NCI-H2171 treated with DMSO at 0.1 percent for 48 hours (cell line): ENCODE measurements at regions not wholly inside any gene's neighbourhood (a gene's known extent, or its start where the extent isn't known, plus 50 kb on each side); places are given as distances from the start of the nearest gene placed in this dataset.
"Not testable (repeated sequence)": the region's sequence is repeated elsewhere in the genome, so short reads cannot be mapped to it uniquely, and the experiment has no call there.

Experiments used
- DNase-seq: peaks from one replicate; lab custom pipeline; 2025; lab: John Stamatoyannopoulos, UW

GRCh38 chr2:174697255-174697654 lies 67.0 kb downstream of the CHRNA1 start:
- DNase-seq: peak; percentile 64

DNA sequence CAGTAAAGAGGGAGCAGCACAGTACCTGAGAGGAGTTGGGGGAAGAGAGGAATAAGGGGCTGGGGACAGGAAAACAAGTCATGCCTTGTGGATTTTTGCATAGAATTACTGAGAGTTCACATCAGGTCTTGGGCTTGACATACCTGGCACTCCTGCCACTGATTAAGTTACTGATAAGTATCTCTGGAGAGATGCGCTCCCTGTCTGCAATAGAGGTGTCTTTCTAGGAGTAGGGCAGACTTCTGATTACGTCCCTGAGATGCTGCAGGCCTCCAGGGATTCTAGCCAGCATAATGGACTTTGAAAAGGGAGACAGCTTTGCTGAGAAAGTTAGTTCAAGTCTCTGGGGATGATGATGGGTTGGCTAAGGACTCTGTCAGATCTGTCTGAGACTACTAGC lies 69.4 kb downstream of the CHRNA1 start:
- DNase-seq: no peak

DNA sequence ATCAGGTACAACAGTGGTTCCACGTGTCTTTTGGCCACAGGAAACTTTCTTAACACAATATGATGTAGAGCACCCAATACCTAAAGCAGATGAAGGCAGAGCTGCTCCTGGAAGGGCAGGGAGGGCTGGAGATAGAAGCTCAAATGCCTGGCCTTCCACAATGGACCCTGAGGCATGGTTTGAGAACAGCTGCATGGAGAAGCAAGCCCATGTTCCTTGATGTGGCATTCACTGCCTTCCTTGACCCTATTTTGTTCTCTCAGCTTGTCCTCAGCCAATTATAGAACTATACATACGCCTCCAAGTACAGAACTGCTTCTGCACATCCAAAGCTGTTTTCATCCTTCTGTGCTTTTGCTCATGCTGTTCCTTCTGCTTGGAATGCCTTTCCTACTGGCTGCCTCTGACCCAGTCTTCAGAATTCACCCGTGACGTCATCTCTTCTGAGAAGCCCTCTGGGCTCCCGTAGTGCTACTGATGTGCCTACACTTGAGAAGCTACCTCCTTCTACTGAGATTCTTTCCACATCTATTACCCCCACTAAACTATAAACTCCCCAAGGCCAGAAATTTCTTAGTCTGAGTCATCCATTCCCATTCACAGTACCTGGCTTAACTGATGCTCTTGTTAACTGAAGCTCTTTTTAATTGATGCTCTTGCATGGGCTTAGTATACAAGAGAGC lies 69.9 kb downstream of the CHRNA1 start:
- no peak for DNase-seq

GRCh38 chr2:174693344-174693743 lies 70.9 kb downstream of the CHRNA1 start:
- no peak for DNase-seq

DNA sequence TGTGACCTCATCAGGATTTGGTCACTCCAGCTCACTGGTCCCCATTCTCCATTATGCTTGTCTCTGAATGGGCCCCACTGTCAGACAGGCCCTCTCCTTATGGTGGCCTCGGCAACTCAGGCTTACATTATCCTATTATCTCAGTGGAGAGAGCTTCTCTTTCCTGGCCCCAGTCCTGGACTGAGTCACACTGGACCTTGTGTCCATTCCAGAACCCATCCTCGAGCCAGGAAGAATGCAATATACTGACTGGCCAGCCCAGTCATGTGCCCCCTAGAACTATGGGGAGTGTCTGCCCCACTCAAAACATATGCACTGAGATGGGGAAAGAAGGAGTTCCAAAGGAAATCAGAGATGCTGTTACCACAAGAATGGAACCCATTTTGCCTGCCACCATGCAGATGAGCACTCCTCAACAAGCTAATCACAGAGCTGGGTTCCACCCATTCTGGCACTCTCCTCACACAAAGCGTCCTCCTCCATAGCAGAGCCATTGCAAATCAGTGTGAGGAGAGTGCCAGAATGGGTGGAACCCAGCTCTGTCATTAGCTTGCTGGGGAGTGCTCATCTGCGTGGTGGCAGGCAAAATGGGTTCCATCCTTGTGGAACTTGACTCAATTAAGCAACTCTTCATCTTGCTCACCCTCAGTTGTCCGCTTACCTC lies 71.9 kb downstream of the CHRNA1 start:
- no peak for DNase-seq

DNA sequence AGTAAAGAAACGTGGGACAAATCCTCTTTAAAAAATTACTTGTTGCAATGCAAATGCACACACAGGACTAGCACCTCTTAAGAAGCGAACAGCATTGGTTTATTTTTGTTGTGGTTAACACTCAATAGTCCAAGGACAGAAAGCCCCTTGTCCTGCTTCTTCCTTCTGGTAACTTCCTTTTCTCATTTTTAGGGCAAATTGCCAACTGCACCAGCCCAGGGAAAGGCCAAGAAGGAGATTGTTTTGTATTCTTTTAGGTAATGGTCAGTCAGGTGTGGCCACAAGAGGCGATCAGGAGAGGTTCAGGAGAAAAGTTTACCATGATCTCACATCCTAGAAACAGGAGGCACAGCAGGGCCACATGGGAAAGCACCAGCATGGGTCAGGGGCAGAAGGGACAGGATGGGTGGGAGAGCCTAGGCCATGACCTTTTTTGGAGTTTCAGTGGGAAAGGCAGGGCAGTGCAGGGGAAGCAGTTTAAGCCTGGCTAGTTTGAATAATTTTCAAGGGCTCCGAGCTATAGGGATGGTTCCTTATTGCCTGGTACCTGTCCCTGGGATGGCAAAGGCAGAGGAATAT lies 73.0 kb downstream of the CHRNA1 start:
- no peak for DNase-seq

- no peak for DNase-seq
Observed at GRCh38 chr2:174690026-174690425, 74.2 kb downstream of the CHRNA1 start.

GRCh38 chr2:174688079-174688478 lies 76.2 kb downstream of the CHRNA1 start:
- DNase-seq: no peak

GRCh38 chr2:174686430-174686829 lies 77.8 kb downstream of the CHRNA1 start:
- DNase-seq: no peak

GRCh38 chr2:174683392-174683759 lies 80.9 kb downstream of the CHRNA1 start:
- no peak for DNase-seq

DNA sequence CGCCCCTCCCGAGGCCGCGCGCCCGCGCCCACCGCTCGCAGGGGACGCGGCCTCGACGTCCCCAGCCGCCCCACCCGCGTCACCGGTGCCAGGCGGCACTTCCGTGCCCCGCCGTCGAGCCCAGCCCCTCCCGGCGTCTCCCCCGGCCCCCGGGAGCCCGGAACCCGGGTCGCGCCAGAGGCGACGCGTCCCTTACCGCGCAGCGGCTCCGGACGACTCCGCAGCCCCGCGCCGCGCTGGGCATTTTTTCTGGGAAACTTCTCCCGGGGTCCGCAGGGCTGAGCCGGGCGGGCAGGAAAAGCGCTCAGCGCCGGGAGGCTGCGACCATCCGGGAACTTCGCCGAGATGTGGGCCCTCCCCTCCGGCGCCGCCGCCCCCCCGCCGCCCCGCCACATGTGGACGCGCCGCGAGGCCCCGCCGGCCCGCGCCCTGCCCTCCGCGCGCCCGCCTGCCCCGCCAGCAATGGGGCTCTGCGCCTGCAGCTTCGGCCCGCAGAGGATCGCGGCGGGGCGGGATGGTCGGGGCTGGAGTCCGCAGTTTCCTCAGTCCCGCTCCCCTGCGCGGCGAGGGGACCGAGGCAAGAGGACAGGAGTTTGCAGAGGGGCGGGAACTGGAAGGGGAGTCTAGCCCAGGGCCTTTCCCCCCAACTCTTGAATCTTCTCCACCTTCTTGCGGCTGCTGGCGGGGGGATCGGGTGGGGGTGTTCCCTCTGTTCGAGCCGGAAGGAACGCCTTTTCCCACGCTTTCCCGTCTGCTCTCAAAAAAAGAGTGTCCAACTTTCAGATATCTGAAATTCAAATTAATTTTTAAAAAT lies 81.5 kb downstream of the CHRNA1 start:
- DNase-seq: peak; percentile 45

GRCh38 chr2:174682007-174682577 lies 82.2 kb downstream of the CHRNA1 start:
- no peak for DNase-seq

DNA sequence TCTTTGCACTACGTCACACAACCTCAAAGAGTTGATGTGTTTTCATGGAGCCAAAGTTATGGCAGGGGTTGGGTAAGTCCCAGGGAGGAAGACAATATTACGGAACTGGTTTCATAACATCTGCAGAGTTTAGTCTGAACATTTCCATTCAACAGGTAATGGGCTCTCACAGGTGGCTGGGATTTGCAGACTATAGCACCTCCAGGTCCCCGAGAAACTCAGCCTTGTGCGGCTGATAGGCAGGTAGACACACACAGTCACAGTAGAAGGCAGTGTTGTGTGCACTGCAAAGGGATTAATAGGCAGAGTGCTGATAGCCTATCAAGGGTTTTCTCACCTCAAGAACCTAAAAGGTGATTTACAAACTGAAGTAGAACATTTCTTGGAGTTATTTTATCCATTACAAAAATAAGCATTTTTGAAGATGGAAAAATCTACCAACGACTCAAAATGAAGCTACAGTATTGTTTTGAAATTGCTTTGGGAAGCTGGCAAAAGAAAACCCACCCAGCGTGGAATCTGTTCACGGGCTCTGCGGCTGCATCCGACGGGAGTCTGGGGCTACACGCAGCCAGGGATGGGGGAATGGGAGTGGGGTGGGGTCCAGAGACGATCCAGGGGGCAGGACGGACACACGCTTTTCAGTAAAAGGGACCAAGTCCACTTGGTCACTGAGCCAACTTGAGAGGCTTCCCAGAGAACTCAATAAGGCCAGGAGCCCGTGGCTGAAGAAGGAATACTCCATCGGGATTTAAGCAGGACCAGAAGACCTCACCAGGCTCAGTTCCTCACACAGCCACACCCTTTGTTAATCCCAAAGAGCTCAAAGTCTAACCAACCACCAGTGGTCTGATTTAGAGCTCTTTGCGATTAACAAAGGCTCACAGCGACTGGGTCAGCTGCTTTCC lies 82.9 kb downstream of the CHRNA1 start:
- DNase-seq: no peak

GRCh38 chr2:174680221-174680620 lies 82.6 kb upstream of the WIPF1 start:
- no peak for DNase-seq

DNA sequence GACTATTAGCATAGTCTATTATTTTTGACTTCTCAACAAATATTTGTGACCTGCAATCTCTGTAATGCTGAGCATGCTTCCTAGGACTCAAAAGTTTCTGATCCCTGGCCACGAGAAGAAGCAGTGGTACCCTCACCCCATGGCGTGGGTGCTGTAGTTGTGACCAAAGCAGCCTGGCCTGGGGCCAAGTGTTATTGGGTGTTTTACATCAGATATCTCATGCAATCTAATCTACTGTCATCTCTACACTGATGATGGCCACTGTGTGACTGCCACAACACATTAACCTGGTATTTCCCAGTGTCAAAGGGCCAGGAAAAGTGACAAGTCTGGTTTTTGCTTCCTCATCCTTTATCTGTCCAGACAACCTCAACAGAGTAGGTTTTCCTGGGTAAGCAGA lies 80.8 kb upstream of the WIPF1 start:
- no peak for DNase-seq

DNA sequence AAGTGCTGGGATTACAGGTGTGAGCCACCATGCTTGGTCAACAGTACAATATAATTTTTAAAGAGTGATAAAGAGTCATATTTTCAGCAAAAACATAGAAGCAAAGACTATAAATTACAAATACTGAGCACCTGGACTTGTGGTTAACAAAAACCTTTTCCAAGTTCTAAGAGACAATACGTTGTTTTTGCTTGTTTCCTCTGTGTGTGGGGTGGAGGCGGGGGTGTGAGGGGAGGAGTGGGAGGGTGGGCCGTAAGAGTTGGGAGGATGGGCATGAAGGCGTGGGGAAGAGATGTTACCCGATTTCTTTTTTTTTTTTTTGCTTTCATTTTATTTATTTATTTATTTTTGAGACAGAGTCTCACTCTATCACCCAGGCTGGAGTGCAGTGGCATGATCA lies 78.0 kb upstream of the WIPF1 start:
- no peak for DNase-seq

DNA sequence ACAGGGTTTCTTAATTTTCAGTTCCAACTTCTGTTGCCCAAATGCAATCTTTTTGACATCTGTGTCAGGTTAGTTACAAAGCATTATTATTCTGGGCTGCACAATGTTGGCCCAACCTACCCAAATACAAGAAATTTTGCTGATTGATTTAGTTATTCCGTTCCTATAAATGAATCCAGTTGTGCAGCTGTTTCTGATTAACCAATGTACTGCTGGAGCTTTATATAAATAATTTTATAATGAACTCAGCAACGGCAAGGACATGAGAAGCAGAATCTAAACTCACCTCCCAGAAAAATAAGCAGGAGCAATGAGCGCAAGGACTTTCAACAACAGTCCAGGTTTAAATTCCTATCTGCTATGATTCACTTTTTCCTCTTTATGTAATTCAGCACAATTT lies 76.3 kb upstream of the WIPF1 start:
- no peak for DNase-seq

- no peak for DNase-seq
Observed at GRCh38 chr2:174673440-174673839, 75.8 kb upstream of the WIPF1 start.

GRCh38 chr2:174671532-174671931 lies 73.9 kb upstream of the WIPF1 start:
- not testable (repeated sequence) for DNase-seq

DNA sequence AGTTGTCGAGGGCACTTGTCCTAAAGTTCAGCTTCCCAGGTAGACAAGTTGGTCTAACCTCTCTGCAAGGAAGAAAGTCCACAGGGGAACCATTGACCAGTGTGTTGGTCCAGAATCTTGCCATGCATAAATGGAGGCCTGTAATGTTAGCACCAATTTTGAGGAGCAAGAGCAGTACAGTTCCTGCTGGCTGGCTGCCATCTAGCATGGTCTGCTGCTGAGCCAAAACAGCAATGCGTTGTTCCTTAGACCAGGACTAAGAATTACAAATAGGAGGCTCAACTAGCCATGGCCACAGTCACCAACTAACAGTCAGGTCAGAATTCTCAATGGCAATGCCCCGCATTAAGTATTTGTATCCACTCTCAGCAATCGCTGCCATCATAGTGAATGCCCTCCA lies 72.8 kb upstream of the WIPF1 start:
- no peak for DNase-seq

GRCh38 chr2:174669336-174669735 lies 71.7 kb upstream of the WIPF1 start:
- no peak for DNase-seq
